GM21447 (cell line): ENCODE measurements at regions not wholly inside any gene's neighbourhood (a gene's known extent, or its start where the extent isn't known, plus 50 kb on each side); places are given as distances from the start of the nearest gene placed in this dataset.

Source experiments
- ATAC-seq: cut with Tn5 transposase; IDR thresholded peaks from one replicate; pipeline ENCODE4 v1.9.1; 2021; ENCODE audit not compliant: unreplicated experiment

- no peak for ATAC-seq
Observed at GRCh38 chr6:129778793-129779192, 68.8 kb upstream of the ARHGAP18 start.

DNA sequence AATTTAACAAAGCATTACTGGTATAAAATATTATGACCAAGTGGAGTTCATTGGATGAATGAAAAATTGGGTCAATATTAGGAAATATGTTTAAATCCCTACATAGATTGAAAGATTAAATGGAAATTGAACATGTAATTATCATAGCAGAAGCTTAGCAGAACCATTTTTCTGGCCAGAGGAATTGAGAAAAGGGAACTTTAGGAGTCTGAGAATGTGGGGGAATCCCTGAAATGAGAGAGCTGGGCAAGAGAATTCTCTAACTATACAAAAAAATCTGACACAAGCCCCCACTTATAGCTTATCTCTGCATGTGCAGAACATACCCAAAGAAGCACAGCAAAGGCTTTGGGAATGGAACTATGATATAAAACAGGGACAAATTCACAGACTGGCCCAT lies 67.4 kb upstream of the ARHGAP18 start:
- no peak for ATAC-seq

GRCh38 chr6:129776542-129777330 lies 66.8 kb upstream of the ARHGAP18 start:
- no peak for ATAC-seq

GRCh38 chr6:129774697-129775447 lies 64.9 kb upstream of the ARHGAP18 start:
- ATAC-seq, result peak; percentile 67

DNA sequence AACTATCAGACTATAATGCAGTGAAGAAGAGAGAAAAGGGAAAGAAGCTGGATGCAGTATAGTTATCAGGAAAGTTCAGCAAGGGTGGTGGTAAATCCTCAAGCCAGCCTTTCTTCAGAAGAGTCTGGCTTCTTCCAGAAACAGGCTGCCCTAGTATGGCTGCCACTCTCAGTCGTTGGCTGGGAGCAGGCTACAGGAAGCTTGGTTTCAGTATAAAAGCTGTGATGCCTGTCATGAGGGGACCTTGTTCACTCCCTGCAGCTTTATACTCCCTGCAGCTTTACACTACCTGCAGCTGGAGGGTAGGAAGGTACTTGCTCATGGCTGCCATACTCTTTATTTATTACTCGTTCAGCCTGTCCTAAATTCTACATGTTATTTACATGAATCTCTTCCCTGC lies 63.3 kb upstream of the ARHGAP18 start:
- ATAC-seq, result no peak

- no peak for ATAC-seq
Observed at GRCh38 chr6:129771678-129772077, 61.7 kb upstream of the ARHGAP18 start.

GRCh38 chr6:129767776-129768485 lies 58.0 kb upstream of the ARHGAP18 start:
- ATAC-seq, result no peak

DNA sequence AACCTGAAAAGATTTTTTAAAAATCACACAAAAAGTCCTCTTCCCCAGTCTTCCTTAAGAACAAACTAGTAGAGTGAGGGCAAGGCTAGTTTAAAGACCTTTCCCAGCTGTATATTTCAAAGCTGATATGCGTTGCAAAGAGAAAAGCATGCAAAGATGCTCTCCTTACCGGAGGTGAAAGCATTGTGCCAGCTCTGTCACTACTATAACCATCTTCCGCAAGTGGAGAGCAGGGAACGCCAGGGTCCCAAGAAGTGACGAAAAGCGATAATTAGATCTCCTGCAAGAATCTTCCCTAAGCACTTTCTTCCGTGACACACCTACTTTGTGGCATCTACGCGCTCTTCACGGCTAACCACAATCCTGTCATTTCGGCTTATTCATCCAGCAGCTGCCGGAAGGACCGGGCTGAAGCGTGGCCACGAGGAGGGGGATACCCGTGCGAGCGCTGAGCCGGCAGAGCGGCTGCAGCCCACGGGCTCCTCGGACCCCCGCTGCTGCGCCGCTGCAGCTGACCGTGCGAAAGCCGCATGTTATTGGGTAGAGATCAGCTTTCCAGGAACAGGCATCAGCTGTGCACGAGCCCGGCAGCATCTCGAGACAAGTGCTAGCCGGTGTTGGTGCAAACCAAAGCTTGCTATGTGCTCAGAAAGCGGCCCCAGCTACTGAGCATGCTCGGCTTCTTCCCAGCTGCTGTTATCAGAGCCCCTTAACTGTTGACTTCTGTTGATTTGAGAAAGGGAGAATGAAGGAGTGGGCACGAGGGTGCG lies 57.2 kb upstream of the ARHGAP18 start:
- ATAC-seq, result peak; percentile 91

- no peak for ATAC-seq
Observed at GRCh38 chr6:129764761-129765407, 54.9 kb upstream of the ARHGAP18 start.

GRCh38 chr6:129759796-129760605 lies 50.0 kb upstream of the ARHGAP18 start:
- no peak for ATAC-seq
